ENCODE measurements at regions not wholly inside any gene's neighbourhood (a gene's known extent, or its start where the extent isn't known, plus 50 kb on each side); places are given as distances from the start of the nearest gene placed in this dataset.
A peak's percentile ranks its signal among the peaks of the same experiment; 100 is the strongest.
"Not testable (repeated sequence)": the region's sequence is repeated elsewhere in the genome, so short reads cannot be mapped to it uniquely, and the experiment has no call there.

- no peak for DNase-seq
Measured at GRCh38 chr6:80607811-80608391, 501.4 kb downstream of the BCKDHB start.

DNA sequence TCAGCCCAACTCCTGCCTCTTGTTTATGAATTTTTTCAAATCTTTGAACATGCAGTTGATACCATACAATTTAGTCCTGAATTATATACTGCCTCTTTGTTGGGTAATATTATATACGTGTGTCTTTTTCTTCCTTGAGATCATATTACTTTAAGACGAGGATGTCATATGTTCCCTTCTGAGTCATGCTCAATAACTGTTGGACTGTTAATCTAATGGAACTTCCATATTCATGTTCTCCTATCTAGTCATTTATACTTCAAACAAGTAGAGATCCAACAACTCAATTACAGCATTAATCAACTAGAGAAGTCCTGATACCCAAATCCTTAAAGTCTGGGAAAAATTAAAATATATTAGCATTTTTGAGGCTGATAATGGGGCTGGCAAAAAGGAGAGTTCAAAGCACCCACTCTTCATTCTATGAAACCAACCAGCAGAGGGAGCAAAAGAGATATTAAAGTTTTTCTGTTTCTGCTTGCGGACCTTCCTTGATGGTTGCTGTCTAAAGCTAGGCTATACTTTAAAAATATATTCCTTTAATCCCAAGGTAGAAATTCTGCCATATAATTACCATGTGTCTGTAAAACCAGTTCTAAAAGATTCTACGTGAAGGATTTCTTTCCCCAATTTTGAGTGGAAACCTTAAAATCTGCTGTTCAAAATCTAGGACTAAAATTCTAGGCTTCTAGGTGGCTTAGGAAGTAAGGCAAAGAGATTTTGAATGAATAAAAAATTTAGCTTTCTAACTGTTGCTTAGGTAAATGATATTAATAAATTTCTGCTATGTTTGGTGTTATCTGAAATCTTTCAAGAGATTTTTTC, 498.9 kb downstream of the BCKDHB start:
- DNase-seq: peak; percentile 21

GRCh38 chr6:80603679-80604078, 497.2 kb downstream of the BCKDHB start:
- no peak for DNase-seq

DNA sequence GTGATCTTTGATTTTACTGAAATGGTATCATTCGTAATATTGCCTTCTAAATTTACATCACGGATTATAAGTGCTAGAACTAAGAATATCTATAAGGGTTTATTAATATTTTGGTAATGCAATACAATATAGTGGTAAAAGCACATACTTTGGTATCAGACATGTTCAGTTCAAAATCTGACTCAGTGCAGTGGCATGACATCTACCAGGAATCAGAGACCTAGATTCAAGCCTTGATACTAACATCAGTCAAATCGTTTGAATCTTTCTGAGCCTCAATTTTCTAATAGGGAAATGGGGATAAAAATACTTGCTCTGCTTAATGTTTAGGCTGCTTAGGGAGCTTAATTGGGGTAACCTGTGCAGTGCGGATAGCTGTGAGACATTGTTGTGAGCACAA, 488.0 kb downstream of the BCKDHB start:
- DNase-seq: no peak

- no peak for DNase-seq
Measured at GRCh38 chr6:80592436-80592835, 486.0 kb downstream of the BCKDHB start.

- DNase-seq: no peak
Measured at GRCh38 chr6:80586242-80586641, 479.8 kb downstream of the BCKDHB start.

GRCh38 chr6:80579391-80580023, 473.0 kb downstream of the BCKDHB start:
- no peak for DNase-seq

DNA sequence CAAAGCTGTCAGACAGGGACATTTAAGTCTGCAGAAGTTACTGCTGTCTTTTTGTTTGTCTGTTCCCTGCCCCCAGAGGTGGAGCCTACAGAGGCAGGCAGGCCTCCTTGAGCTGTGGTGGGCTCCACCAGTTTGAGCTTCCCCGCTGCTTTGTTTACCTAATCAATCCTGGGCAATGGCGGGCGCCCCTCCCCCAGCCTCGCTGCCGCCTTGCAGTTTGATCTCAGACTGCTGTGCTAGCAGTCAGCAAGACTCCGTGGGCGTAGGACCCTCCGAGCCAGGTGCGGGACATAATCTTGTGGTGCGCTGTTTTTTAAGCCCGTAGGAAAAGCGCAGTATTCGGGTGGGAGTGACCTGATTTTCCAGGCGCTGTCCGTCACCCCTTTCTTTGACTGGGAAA, 466.8 kb downstream of the BCKDHB start:
- DNase-seq: not testable (repeated sequence)

DNA sequence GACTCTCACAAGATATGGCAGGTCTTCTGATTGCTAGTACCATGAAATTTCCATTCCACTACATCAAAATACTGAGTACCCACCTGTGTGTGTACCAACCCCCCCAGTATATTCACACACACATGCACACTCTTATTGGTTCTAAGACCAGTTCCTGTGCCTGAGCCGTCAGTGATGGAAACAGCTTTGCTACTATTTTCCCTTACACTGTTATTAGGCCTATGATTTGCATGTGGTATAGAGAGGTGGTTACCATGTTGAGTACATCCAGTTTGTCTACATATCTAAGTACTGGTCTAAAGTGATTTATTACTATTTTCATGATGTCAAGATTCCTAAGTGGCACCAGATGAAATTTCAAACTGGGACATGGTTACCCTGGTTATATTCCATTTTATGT, 459.9 kb downstream of the BCKDHB start:
- no peak for DNase-seq

- no peak for DNase-seq
Measured at GRCh38 chr6:80553071-80553740, 446.7 kb downstream of the BCKDHB start.

- DNase-seq: no peak
Measured at GRCh38 chr6:80550748-80551147, 444.3 kb downstream of the BCKDHB start.

DNA sequence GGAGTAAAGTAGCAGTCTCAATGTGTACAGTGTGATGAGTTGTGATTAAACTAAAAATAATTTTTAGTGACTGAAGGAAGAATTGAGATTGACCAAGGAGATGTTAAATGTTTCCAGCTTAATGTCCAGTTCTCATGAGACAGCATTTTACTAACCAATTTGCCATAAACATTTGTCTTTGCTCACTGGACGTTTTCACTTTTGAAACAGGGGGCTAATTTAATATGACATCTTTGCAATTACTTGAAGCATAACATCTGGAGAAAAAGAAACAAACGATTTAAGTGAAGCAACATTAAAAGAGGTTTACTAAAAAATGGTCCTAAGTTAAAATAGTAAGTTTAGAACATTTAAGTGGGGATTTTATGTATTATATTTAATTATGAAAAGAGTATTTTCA, 443.8 kb downstream of the BCKDHB start:
- DNase-seq: no peak

- DNase-seq: no peak
Measured at GRCh38 chr6:80548532-80548931, 442.1 kb downstream of the BCKDHB start.

DNA sequence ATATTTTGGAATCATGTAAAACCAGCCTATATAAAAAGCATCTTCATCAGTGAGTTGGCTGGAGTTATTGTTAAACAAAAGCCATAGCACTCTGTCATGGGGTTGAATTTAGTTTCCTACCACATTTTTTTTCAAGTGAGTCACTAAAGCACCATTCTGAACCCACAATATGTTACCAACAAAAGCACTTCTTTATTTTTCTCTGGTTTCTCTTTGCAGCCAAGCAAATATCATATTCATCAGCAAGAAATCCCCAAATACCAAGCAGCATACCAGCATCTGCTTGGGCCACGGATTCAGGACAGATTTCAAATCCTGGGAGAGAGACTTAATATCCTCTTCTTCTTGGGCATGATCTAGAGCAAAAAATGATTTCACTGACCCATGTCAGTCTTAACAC, 441.4 kb downstream of the BCKDHB start:
- DNase-seq: no peak

- no peak for DNase-seq
Measured at GRCh38 chr6:80544976-80545722, 438.7 kb downstream of the BCKDHB start.

GRCh38 chr6:80544555-80544954, 438.1 kb downstream of the BCKDHB start:
- DNase-seq: no peak

DNA sequence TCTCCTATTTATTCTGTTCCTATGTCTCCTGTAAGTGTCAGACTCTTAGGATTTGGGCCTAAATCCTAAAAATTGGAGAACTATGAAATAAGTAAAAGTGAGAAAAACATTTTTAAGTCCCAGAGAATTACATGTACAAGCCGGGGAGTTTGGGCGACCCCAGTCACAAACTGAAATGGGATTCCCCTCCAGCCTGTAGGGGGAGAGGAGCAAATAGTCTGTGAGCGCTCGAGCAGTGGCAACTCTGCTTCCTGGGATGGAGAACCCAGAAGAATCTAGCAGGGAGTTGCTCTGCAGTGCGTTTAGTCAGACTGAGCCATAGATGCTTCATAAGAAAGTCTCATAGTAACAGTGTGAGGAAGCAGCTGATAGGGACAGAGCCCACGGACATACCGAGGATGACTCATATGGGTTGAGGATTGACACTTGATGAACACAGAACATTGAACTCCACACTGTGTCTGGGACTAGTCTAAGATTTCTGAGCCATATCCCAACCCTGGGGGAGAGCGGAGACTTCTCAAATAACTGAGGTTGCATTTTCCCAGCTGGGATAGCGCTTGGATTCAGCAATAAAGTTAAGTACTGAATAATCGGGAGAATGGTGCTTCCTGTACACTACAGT, 437.2 kb downstream of the BCKDHB start:
- DNase-seq: no peak

DNA sequence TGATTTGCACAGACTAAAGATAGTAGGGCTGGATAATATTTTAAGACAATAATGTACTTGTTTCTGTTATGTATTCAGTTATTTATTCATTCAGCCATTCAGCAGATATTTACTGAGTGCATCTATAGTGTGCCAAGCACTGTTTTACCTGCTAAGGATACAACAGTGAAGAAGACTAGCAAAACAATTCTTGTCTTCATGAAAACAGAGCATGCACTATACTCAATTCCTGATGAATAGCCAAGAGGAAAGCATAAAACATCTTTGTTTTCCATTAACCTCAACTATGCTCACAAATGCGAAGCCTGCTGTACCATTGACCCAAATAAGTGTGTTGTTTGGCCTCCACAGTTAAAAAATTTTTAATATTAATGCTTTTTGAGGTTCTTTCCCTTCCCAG, 436.7 kb downstream of the BCKDHB start:
- no peak for DNase-seq

DNA sequence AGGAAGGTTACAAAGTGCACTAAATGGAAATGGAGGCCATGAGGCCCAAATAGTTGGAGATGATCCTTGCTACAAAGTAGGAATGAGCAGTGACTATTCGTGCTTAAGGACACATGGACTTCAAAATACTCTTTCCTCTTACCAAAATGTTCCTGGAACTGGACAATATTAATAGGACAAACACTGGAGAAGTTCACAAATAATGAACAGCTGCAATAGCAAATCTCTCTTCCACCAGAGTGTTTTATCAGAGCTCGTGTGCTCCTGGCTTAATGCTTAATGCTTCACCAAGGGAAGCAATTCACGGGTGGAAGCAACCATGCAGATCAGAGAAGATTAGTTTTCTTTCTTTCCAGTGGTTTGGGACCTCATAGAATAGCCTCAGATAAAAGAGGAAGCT, 435.4 kb downstream of the BCKDHB start:
- no peak for DNase-seq

DNA sequence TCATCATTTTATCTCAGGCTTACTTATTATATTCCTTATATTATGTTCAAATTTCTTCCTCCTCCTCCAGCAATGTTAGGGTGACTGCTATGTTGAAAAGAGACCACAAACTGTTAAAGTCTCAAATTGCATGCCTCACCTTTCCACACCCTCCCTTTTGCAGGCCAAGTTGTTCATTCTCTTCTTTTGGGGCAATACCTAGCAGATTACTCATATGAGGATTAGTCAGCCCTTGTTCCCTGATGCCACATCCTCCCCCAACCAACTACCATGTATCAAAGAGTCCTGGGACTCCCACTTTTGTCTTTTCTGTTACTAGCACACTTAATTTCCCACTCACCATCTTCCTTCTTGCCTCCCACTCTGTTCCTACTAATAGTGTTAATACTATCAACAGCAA, 434.7 kb downstream of the BCKDHB start:
- DNase-seq: no peak

DNA sequence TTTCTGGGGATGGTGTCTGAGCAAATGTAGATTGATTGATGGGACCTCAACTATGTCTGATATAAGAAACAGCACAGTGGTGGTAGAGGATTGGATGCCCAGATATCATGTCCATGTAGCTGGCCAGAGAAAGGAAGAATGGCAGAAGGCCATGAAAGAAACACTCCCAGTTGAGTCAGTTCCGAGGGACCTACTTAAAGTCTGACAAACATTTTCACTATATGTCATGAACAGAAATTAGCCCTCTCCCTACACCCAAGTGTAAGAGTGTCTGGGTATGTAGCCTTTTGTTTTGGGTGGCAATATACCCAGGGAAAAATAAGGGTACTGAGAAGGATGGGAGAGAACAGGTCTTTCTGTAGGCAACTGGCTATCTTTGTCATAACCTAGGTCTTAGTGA, 434.2 kb downstream of the BCKDHB start:
- DNase-seq: no peak
